Panc1 (cell line): ENCODE measurements at regions not wholly inside any gene's neighbourhood (a gene's known extent, or its start where the extent isn't known, plus 50 kb on each side); places are given as distances from the start of the nearest gene placed in this dataset.
"Not testable (repeated sequence)": the region's sequence is repeated elsewhere in the genome, so short reads cannot be mapped to it uniquely, and the experiment has no call there.

ENCODE experiments used
- ATAC-seq: fragments of 200-7000 bp; cut with Tn5 transposase; 2 replicates; pipeline ENCODE4 v1.9.1; 2020; ENCODE audit warnings: mild to moderate bottlenecking, moderate library complexity
- BruUV-seq: library from RNA; stranded (reverse); fragments of 400-500 nt; replicated peaks from 2 replicates; lab custom pipeline; 2021; lab: Mats Ljungman, UMichigan
- CTCF ChIA-PET: fragments of 300-600 bp; sonication (Branson Sonifier 250); formaldehyde crosslinking; loops from one replicate; lab custom pipeline; 2022; ENCODE audit warnings: antibody characterized with exemption; lab: Charles Lee
- POLR2A ChIA-PET: fragments of 300-600 bp; sonication (Branson Sonifier 250); formaldehyde crosslinking; loops from one replicate; lab custom pipeline; 2022; ENCODE audit warnings: antibody characterized with exemption; lab: Charles Lee
- DNase-seq: peaks from one replicate; pipeline ENCODE4 v3.0.0-alpha.2; 2010; ENCODE audit warnings: low read depth, low spot score
- H3K27ac ChIP-seq: 2 replicates; pipeline ENCODE4 v1.5.1; 2011; ENCODE audit warnings: mild to moderate bottlenecking, low read length, inconsistent platforms
- H3K27me3 ChIP-seq: fragments of 200-500 bp; sonication (Bioruptor generic); 2 replicates; pipeline ENCODE4 v1.6.0; 2014; ENCODE audit warnings: low read length, inconsistent platforms; ENCODE audit not compliant: control insufficient read depth, insufficient read depth
- H3K36me3 ChIP-seq: fragments of 200-500 bp; sonication (Bioruptor generic); 2 replicates; pipeline ENCODE4 v1.5.1; 2014; ENCODE audit warnings: inconsistent platforms, mild to moderate bottlenecking, low read length, moderate library complexity; ENCODE audit not compliant: control insufficient read depth, insufficient read depth
- H3K4me1 ChIP-seq: 2 replicates; pipeline ENCODE4 v1.5.1; 2011; ENCODE audit warnings: inconsistent platforms, mild to moderate bottlenecking, low read length, moderate library complexity; ENCODE audit not compliant: control insufficient read depth, insufficient read depth
- H3K4me3 ChIP-seq, 2 experiments: 2 replicates each; pipeline ENCODE4 v1.5.1; 2011 to 2012; ENCODE audit warnings: low read depth in 2 of 2, low read length in 2 of 2, mild to moderate bottlenecking in 2 of 2, inconsistent platforms in 1 of 2, moderate library complexity in 1 of 2
- H3K9me3 ChIP-seq: fragments of 200-500 bp; sonication (Bioruptor generic); 2 replicates; pipeline ENCODE4 v1.5.1; 2014; ENCODE audit warnings: low read depth, mild to moderate bottlenecking, inconsistent platforms, low read length, moderate library complexity; ENCODE audit not compliant: control insufficient read depth, insufficient read depth
- CTCF ChIP-seq: fragments of 450-650 bp; IDR thresholded peaks from 2 replicates; pipeline ENCODE4 v1.5.1; 2017; ENCODE audit warnings: mild to moderate bottlenecking
- POLR2AphosphoS5 ChIP-seq: IDR thresholded peaks from 2 replicates; pipeline ENCODE4 v1.6.1; 2012; ENCODE audit warnings: mild to moderate bottlenecking, low read depth, low read length, moderate library complexity
- SIN3A ChIP-seq: IDR thresholded peaks from 2 replicates; pipeline ENCODE4 v1.6.1; 2012; ENCODE audit warnings: low read depth, mild to moderate bottlenecking, low read length, moderate library complexity, borderline replicate concordance; ENCODE audit not compliant: insufficient read depth
- TCF7L2 ChIP-seq: IDR thresholded peaks from 2 replicates; pipeline ENCODE4 v1.6.1; 2011; ENCODE audit warnings: mild to moderate bottlenecking, low read depth, low read length, inconsistent platforms
- in situ Hi-C: cut with HindIII; loops from 2 replicates; pipeline ENCODE4 v1.10.0; 2016; ENCODE audit warnings: low sequenced_read_pairs, low pct_unique_long_range_greater_than_20kb
- intact Hi-C: fragments of 100-400 bp; cut with micrococcal nuclease; formaldehyde crosslinking; loops from one replicate; pipeline ENCODE4 v1.10.0; 2022; ENCODE audit not compliant: unreplicated experiment
- TF ChIP-seq, protein P1 (sequence below), 2 experiments: IDR thresholded peaks; 2 replicates each; pipeline ENCODE4 v1.6.1; 2011 to 2012; ENCODE audit warnings: low read depth in 2 of 2, control low read depth in 1 of 2, low read length in 1 of 2, mild to moderate bottlenecking in 1 of 2, moderate library complexity in 1 of 2; ENCODE audit not compliant: insufficient read depth in 1 of 2

GRCh38 chr1:83052865-83053264, 946.1 kb downstream of the TTLL7 start:
- POLR2A ChIA-PET: no interaction called here
- Histone ChIP-seq H3K4me1 (no peaks in the 10 kb centered on the region), H3K4me3 (no peak overlapping the region), H3K27ac (no peak overlapping the region), H3K36me3 (no peaks in the 10 kb centered on the region), H3K27me3 (no peaks in the 10 kb centered on the region), H3K9me3 (0 out of 2 replicates have a peak, but pooled peaks cover 5% of the 10 kb centered on the region)
- CTCF ChIA-PET: no interaction called here
- no peak for DNase-seq
- TF ChIP-seq SIN3A (no peak), CTCF (no peak), TCF7L2 (no peak), POLR2AphosphoS5 (no peak)
- TF ChIP-seq, protein P1, sequence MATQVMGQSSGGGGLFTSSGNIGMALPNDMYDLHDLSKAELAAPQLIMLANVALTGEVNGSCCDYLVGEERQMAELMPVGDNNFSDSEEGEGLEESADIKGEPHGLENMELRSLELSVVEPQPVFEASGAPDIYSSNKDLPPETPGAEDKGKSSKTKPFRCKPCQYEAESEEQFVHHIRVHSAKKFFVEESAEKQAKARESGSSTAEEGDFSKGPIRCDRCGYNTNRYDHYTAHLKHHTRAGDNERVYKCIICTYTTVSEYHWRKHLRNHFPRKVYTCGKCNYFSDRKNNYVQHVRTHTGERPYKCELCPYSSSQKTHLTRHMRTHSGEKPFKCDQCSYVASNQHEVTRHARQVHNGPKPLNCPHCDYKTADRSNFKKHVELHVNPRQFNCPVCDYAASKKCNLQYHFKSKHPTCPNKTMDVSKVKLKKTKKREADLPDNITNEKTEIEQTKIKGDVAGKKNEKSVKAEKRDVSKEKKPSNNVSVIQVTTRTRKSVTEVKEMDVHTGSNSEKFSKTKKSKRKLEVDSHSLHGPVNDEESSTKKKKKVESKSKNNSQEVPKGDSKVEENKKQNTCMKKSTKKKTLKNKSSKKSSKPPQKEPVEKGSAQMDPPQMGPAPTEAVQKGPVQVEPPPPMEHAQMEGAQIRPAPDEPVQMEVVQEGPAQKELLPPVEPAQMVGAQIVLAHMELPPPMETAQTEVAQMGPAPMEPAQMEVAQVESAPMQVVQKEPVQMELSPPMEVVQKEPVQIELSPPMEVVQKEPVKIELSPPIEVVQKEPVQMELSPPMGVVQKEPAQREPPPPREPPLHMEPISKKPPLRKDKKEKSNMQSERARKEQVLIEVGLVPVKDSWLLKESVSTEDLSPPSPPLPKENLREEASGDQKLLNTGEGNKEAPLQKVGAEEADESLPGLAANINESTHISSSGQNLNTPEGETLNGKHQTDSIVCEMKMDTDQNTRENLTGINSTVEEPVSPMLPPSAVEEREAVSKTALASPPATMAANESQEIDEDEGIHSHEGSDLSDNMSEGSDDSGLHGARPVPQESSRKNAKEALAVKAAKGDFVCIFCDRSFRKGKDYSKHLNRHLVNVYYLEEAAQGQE (IDR thresholded peaks at IDR 0.05; ENCODE audit: insufficient read depth in 1 of 2, low read depth in 2 of 2, low read length in 1 of 2): no peak
- intact Hi-C loops: no loop called here
- BruUV-seq: no TSS peak
- no peak for ATAC-seq
- in situ Hi-C loops: no loop called here

GRCh38 chr1:83051053-83051452, 947.9 kb downstream of the TTLL7 start:
- H3K27ac ChIP-seq, intact Hi-C loops, H3K4me1 ChIP-seq, CTCF ChIA-PET, DNase-seq, POLR2A ChIA-PET, H3K9me3 ChIP-seq, BruUV-seq, H3K36me3 ChIP-seq, in situ Hi-C loops, H3K27me3 ChIP-seq, H3K4me3 ChIP-seq, ATAC-seq: not testable (repeated sequence)

DNA sequence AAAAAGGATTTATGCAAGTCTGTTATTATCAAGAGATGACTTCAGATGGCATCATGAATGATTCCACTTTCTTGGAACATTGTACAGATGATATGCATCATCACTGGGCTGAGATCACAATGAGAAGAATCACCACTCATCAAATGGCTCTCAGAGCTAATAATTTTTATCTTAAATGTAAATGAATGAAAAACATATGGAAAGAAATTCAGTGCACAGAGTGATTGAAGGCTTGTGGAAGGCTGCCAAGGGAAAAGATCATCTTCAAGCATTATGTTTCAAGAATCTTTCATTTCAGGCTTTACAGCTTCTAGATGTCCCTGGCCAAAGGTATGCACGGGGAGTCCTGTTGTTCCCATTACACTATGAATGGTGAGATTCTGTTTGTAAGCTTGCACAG, 955.7 kb downstream of the TTLL7 start:
- no peak overlapping the region for H3K4me3 ChIP-seq
- no peaks in the 10 kb centered on the region for H3K9me3 ChIP-seq
- CTCF ChIA-PET: no interaction called here
- BruUV-seq: no TSS peak
- H3K36me3 ChIP-seq: no peaks in the 10 kb centered on the region
- intact Hi-C loops (no loop called here), in situ Hi-C loops (no loop called here)
- no peaks in the 10 kb centered on the region for H3K4me1 ChIP-seq
- DNase-seq (no peak), ATAC-seq (no peak)
- H3K27me3 ChIP-seq: no peaks in the 10 kb centered on the region; the same call in 1 of the 2 replicates
- POLR2A ChIA-PET: no interaction called here
- H3K27ac ChIP-seq: no peak overlapping the region
- TF ChIP-seq SIN3A (no peak), TCF7L2 (no peak), CTCF (no peak), POLR2AphosphoS5 (no peak)
- TF ChIP-seq, protein P1 (IDR thresholded peaks at IDR 0.05; ENCODE audit: insufficient read depth in 1 of 2, low read depth in 2 of 2, low read length in 1 of 2): no peak

DNA sequence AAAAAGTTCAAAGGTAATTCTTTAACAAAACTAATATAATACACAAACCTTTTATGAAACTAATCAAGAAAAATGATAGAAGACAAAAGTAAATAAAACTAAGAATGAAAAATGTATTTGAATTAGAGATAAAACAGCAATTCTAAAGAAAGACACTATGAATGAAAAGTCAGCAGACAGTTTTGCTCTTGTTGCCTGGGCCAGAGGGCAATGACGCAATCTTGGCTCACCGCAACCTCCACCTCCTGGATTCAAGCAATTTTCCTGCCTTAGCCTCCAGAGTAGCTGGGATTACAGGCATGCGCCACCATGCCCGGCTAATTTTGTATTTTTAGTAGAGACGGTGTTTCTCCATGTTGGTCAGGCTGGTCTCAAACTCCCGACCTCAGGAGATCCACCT, 959.8 kb downstream of the TTLL7 start:
- in situ Hi-C loops, intact Hi-C loops, H3K4me1 ChIP-seq, H3K36me3 ChIP-seq, ATAC-seq, BruUV-seq, H3K27ac ChIP-seq, CTCF ChIA-PET, DNase-seq, H3K4me3 ChIP-seq, H3K27me3 ChIP-seq, POLR2A ChIA-PET, H3K9me3 ChIP-seq: not testable (repeated sequence)
